HG02588 (cell line): ENCODE measurements at regions not wholly inside any gene's neighbourhood (a gene's known extent, or its start where the extent isn't known, plus 50 kb on each side); places are given as distances from the start of the nearest gene placed in this dataset.
A peak's percentile ranks its signal among the peaks of the same experiment; 100 is the strongest.

Source experiments
- ATAC-seq: cut with Tn5 transposase; IDR thresholded peaks from one replicate; pipeline ENCODE4 v1.9.1; 2021; ENCODE audit warnings: mild to moderate bottlenecking, moderate library complexity; ENCODE audit not compliant: unreplicated experiment

GRCh38 chr9:20016611-20017010, 227.8 kb upstream of the SLC24A2 start:
- no peak for ATAC-seq

- no peak for ATAC-seq
Measured at GRCh38 chr9:20015427-20015931, 226.6 kb upstream of the SLC24A2 start.

GRCh38 chr9:20014168-20014567, 225.3 kb upstream of the SLC24A2 start:
- ATAC-seq, result no peak

GRCh38 chr9:20012232-20012631, 223.4 kb upstream of the SLC24A2 start:
- no peak for ATAC-seq

- no peak for ATAC-seq
Measured at GRCh38 chr9:20009606-20010005, 220.8 kb upstream of the SLC24A2 start.

- ATAC-seq, result no peak
Measured at GRCh38 chr9:20002011-20002410, 213.2 kb upstream of the SLC24A2 start.

GRCh38 chr9:20001058-20001457, 212.2 kb upstream of the SLC24A2 start:
- ATAC-seq, result no peak

GRCh38 chr9:19999491-20000057, 210.7 kb upstream of the SLC24A2 start:
- peak; percentile 81 for ATAC-seq

GRCh38 chr9:19998823-19999455, 210.1 kb upstream of the SLC24A2 start:
- ATAC-seq, result peak; percentile 39

GRCh38 chr9:19998153-19998552, 209.3 kb upstream of the SLC24A2 start:
- no peak for ATAC-seq

GRCh38 chr9:19995619-19996018, 206.8 kb upstream of the SLC24A2 start:
- ATAC-seq, result no peak

- no peak for ATAC-seq
Measured at GRCh38 chr9:19994296-19994695, 205.5 kb upstream of the SLC24A2 start.

- no peak for ATAC-seq
Measured at GRCh38 chr9:19992556-19992955, 203.7 kb upstream of the SLC24A2 start.

GRCh38 chr9:19989213-19989612, 200.4 kb upstream of the SLC24A2 start:
- ATAC-seq, result no peak

GRCh38 chr9:19988281-19988680, 199.4 kb upstream of the SLC24A2 start:
- ATAC-seq, result no peak

- no peak for ATAC-seq
Measured at GRCh38 chr9:19985081-19985480, 196.2 kb upstream of the SLC24A2 start.

GRCh38 chr9:19976226-19976625, 187.4 kb upstream of the SLC24A2 start:
- no peak for ATAC-seq

GRCh38 chr9:19975499-19975898, 186.7 kb upstream of the SLC24A2 start:
- ATAC-seq, result no peak

GRCh38 chr9:19969721-19970120, 180.9 kb upstream of the SLC24A2 start:
- no peak for ATAC-seq

- no peak for ATAC-seq
Measured at GRCh38 chr9:19967888-19968459, 179.1 kb upstream of the SLC24A2 start.

GRCh38 chr9:19967216-19967887, 178.5 kb upstream of the SLC24A2 start:
- no peak for ATAC-seq

GRCh38 chr9:19965336-19965735, 176.5 kb upstream of the SLC24A2 start:
- no peak for ATAC-seq
